K562 (cell line): ENCODE measurements at regions not wholly inside any gene's neighbourhood (a gene's known extent, or its start where the extent isn't known, plus 50 kb on each side); places are given as distances from the start of the nearest gene placed in this dataset.

ENCODE experiments used
- ATAC-seq: fragments of 200-7000 bp; cut with Tn5 transposase; 3 replicates; pipeline ENCODE4 v1.9.1; 2020; ENCODE audit warnings: moderate library complexity
- BruUV-seq: library from RNA; stranded (reverse); fragments of 400-500 nt; replicated peaks from 2 replicates; lab custom pipeline; 2021; lab: Mats Ljungman, UMichigan
- CTCF ChIA-PET: fragments of 300-600 bp; formaldehyde crosslinking; extraction: SDS; loops from one replicate; lab custom pipeline; 2021; ENCODE audit warnings: low intra/inter-chr PET ratio; lab: Yijun Ruan, JAX
- POLR2A ChIA-PET: fragments of 300-600, 350-650 bp; sonication (Branson Sonifier 250); formaldehyde crosslinking; extraction: SDS; loops from one replicate; lab custom pipeline; 2021; ENCODE audit warnings: antibody characterized with exemption, inconsistent platforms; lab: Yijun Ruan, JAX
- DNase-seq, 4 experiments: peaks; one replicate each; pipeline versions ENCODE4 v3.0.0 to v3.0.0-alpha.2; 2011 to 2018; ENCODE audit warnings: low spot score in 3 of 4, mixed read lengths in 3 of 4; ENCODE audit errors: extremely low read depth in 1 of 4
- FAIRE-seq: peaks from 2 replicates; lab custom pipeline; 2011; peaks lifted over from hg19 to GRCh38; lab: Jason Lieb, UNC
- H2AFZ ChIP-seq: 2 replicates; pipeline ENCODE4 v1.6.0; 2011; ENCODE audit warnings: low read depth, low read length, control low read depth, inconsistent platforms
- H3K27ac ChIP-seq: fragments of 200-600 bp; 3 replicates; pipeline ENCODE4 v1.8.0; 2011; ENCODE audit warnings: low read depth, mild to moderate bottlenecking, control low read depth, inconsistent platforms, low read length, moderate library complexity, mixed read lengths; ENCODE audit errors: extremely low read depth
- H3K27me3 ChIP-seq, 2 experiments: fragments of 300-600 bp in 1 of 2; 2 replicates in 1 of 2; 3 replicates in 1 of 2; pipeline versions ENCODE4 v1.6.0 to v1.8.0; 2011; ENCODE audit warnings: inconsistent platforms in 2 of 2, low read length in 2 of 2, mild to moderate bottlenecking in 1 of 2, mixed read lengths in 1 of 2, moderate library complexity in 1 of 2; ENCODE audit not compliant: control insufficient read depth in 2 of 2, insufficient read depth in 2 of 2
- H3K36me3 ChIP-seq: fragments of 300-600 bp; 3 replicates; pipeline ENCODE4 v1.8.0; 2011; ENCODE audit warnings: mild to moderate bottlenecking, low read length, inconsistent platforms; ENCODE audit not compliant: control insufficient read depth, insufficient read depth
- H3K4me1 ChIP-seq, 2 experiments: fragments of 200-600 bp in 1 of 2; replicated peaks in 1 of 2; 2 replicates in 1 of 2; 3 replicates in 1 of 2; pipeline versions ENCODE4 v1.5.1 to v1.8.0; 2011; ENCODE audit warnings: inconsistent platforms in 2 of 2, low read length in 2 of 2, mild to moderate bottlenecking in 1 of 2, mixed read lengths in 1 of 2, moderate library complexity in 1 of 2; ENCODE audit not compliant: control insufficient read depth in 2 of 2, insufficient read depth in 2 of 2
- H3K4me2 ChIP-seq: 2 replicates; pipeline ENCODE4 v1.6.1; 2011; ENCODE audit warnings: low read length, control low read depth, inconsistent platforms, mixed read lengths; ENCODE audit not compliant: insufficient read depth
- H3K4me3 ChIP-seq: fragments of 200-600 bp; sonication (generic), shearing (Covaris generic); 2 replicates; pipeline ENCODE4 v1.5.1; 2016; ENCODE audit warnings: control low read depth, inconsistent platforms
- H3K79me2 ChIP-seq: fragments of 200-600 bp; 3 replicates; pipeline ENCODE4 v1.8.0; 2011; ENCODE audit warnings: low read length, inconsistent platforms; ENCODE audit not compliant: control insufficient read depth, insufficient read depth
- H3K9ac ChIP-seq, 2 experiments: 2 replicates each; pipeline versions ENCODE4 v1.6.0 to v1.6.1; 2011; ENCODE audit warnings: low read depth in 2 of 2, low read length in 2 of 2, control low read depth in 1 of 2, inconsistent platforms in 1 of 2, mild to moderate bottlenecking in 1 of 2, mixed read lengths in 1 of 2; ENCODE audit not compliant: insufficient read depth in 1 of 2
- H3K9me1 ChIP-seq: one replicate; pipeline ENCODE4 v1.6.0; 2011; ENCODE audit warnings: inconsistent platforms, mild to moderate bottlenecking, low read length, moderate library complexity; ENCODE audit not compliant: control insufficient read depth, insufficient read depth
- H3K9me3 ChIP-seq: replicated peaks from 2 replicates; pipeline ENCODE4 v1.5.1; 2011; ENCODE audit warnings: low read depth, low read length, inconsistent platforms; ENCODE audit not compliant: control insufficient read depth, insufficient read depth
- H4K20me1 ChIP-seq: replicated peaks from 2 replicates; pipeline ENCODE4 v1.6.1; 2011; ENCODE audit warnings: low read length, inconsistent platforms, mixed read lengths; ENCODE audit not compliant: control insufficient read depth, insufficient read depth
- CBX1 ChIP-seq: sonication (generic); IDR thresholded peaks from 2 replicates; pipeline ENCODE4 v1.6.1; 2016; ENCODE audit warnings: antibody characterized with exemption, low read depth, mild to moderate bottlenecking
- DDX20 ChIP-seq: fragments of 450-650 bp; IDR thresholded peaks from 2 replicates; pipeline ENCODE4 v1.6.1; 2016; ENCODE audit warnings: missing genetic modification characterization, low read depth, mild to moderate bottlenecking, missing compliant biosample characterization, moderate library complexity
- NELFE ChIP-seq: IDR thresholded peaks from 2 replicates; pipeline ENCODE4 v1.6.1; 2011; ENCODE audit warnings: mild to moderate bottlenecking; ENCODE audit not compliant: insufficient read depth, insufficient read length
- POLR2AphosphoS5 ChIP-seq: IDR thresholded peaks from 2 replicates; pipeline ENCODE4 v1.6.1; 2011; ENCODE audit warnings: mild to moderate bottlenecking, low read depth, low read length, moderate library complexity; ENCODE audit not compliant: control insufficient read depth, insufficient read depth
- POLR2G ChIP-seq: fragments of 200-400 bp; formaldehyde crosslinking; IDR thresholded peaks from 2 replicates; pipeline ENCODE4 v1.6.1; 2017; ENCODE audit warnings: low read depth, mild to moderate bottlenecking, antibody characterized with exemption, low read length, moderate library complexity
- SRSF7 ChIP-seq: fragments of 200-400 bp; formaldehyde crosslinking; optimal IDR thresholded peaks from 2 replicates; pipeline ENCODE3; 2017; ENCODE audit warnings: mild to moderate bottlenecking, low read depth, low read length
- TBP ChIP-seq: optimal IDR thresholded peaks from 2 replicates; pipeline ENCODE3; 2011; ENCODE audit warnings: low read depth, low read length, improper control_type of control experiment
- WGBS: fragments of 100-300 bp; shearing (Covaris generic); methylation state at CpG from one replicate; pipeline ENCODE4 v1.1.6; 2016; ENCODE audit warnings: low coverage, mixed read lengths; ENCODE audit not compliant: insufficient coverage; ENCODE audit errors: missing lambda C conversion rate; 5-methylcytosine and 5-hydroxymethylcytosine counted together
- in situ Hi-C: fragments of 300-500 bp; cut with MboI; formaldehyde crosslinking; loops from 4 replicates; pipeline ENCODE4 v1.15.0; 2018; ENCODE audit warnings: inconsistent platforms, mixed read lengths
- intact Hi-C: fragments of 100-400 bp; cut with micrococcal nuclease; formaldehyde crosslinking; loops from 2 replicates; pipeline ENCODE4 v1.14.2; 2022
- TF ChIP-seq, protein P1 (sequence below): fragments of 450-650 bp; IDR thresholded peaks from 2 replicates; pipeline ENCODE4 v1.6.1; 2016; ENCODE audit warnings: antibody characterized with exemption
- TF ChIP-seq, protein P2 (sequence below): sonication (generic); formaldehyde crosslinking; IDR thresholded peaks from 2 replicates; pipeline ENCODE4 v1.8.0; 2023; ENCODE audit warnings: mild to moderate bottlenecking, missing genetic modification reagents

DNA sequence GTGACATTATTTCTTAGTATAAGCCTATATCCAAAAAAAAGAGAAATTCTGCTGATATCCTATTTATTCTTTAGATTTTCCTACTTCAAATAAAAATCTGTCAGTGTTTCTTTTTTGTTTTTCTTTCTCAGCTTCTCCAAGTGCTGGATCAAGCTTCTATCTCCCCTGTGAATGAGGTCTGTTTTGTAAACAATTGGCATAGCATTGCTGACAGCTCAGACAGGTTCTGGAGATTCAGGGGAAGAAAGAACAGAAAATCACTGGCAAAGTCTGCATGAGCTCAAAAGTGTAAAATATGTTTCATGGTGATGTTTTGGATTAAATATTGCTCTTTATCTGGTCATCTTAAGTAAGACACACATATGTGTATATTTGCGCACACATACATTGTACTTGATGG lies 492.0 kb upstream of the IGFBP7 start (continued):
- TF ChIP-seq, protein P1, sequence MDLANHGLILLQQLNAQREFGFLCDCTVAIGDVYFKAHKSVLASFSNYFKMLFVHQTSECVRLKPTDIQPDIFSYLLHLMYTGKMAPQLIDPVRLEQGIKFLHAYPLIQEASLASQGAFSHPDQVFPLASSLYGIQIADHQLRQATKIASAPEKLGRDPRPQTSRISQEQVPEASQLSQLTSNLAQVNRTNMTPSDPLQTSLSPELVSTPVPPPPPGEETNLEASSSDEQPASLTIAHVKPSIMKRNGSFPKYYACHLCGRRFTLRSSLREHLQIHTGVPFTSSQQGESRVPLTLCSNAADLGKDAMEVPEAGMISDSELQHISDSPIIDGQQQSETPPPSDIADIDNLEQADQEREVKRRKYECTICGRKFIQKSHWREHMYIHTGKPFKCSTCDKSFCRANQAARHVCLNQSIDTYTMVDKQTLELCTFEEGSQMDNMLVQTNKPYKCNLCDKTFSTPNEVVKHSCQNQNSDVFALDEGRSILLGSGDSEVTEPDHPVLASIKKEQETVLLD = no peak
- TF ChIP-seq DDX20 (tag) (no peak), POLR2G (no peak)
- TF ChIP-seq, all 486 proteins: peak for 0

DNA sequence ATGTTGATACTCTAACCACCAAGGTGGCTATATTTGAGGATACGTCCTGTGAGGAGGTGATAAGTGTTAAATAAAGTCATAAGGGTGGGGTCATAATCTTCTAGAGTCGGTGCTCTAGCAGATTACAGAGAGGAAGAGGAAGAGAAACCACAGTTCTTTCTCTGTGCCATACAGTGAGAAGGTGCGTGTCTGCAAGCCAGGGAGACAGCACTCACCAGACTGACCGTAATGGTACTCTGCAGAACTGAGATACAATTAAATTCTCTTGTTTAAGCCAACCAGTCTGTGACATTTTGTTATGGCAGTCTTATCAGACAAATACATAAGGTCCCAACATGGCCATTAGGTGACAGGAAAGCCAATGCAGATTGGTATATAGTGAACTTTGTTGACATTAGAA lies 480.9 kb upstream of the IGFBP7 start:
- POLR2A ChIA-PET = no interaction called here

More for the DNA sequence above, 480.9 kb upstream of the IGFBP7 start:
- H3K9ac ChIP-seq = no peak overlapping the region
- CTCF ChIA-PET = no interaction called here
- H3K9me3 ChIP-seq = no peaks in the 10 kb centered on the region
- no peak overlapping the region for H3K27ac ChIP-seq
- H3K4me3 ChIP-seq = no peak overlapping the region
- H3K79me2 ChIP-seq = no peaks in the 10 kb centered on the region
- H2AFZ ChIP-seq = no peak overlapping the region
- FAIRE-seq (no peak), ATAC-seq (no peak), DNase-seq (no peak)
- H4K20me1 ChIP-seq = no peaks in the 10 kb centered on the region
- intact Hi-C loops (no loop called here), in situ Hi-C loops (no loop called here)
- 3% methylated on average over 4 of the region's 4 CpGs for WGBS
- no peaks in the 10 kb centered on the region for H3K9me1 ChIP-seq
- H3K4me1 ChIP-seq = no peaks in the 10 kb centered on the region
- H3K4me2 ChIP-seq = no peak overlapping the region
- BruUV-seq = no TSS peak
- H3K36me3 ChIP-seq = no peaks in the 10 kb centered on the region
- TF ChIP-seq CBX1 = no peak
- TF ChIP-seq, protein P2, sequence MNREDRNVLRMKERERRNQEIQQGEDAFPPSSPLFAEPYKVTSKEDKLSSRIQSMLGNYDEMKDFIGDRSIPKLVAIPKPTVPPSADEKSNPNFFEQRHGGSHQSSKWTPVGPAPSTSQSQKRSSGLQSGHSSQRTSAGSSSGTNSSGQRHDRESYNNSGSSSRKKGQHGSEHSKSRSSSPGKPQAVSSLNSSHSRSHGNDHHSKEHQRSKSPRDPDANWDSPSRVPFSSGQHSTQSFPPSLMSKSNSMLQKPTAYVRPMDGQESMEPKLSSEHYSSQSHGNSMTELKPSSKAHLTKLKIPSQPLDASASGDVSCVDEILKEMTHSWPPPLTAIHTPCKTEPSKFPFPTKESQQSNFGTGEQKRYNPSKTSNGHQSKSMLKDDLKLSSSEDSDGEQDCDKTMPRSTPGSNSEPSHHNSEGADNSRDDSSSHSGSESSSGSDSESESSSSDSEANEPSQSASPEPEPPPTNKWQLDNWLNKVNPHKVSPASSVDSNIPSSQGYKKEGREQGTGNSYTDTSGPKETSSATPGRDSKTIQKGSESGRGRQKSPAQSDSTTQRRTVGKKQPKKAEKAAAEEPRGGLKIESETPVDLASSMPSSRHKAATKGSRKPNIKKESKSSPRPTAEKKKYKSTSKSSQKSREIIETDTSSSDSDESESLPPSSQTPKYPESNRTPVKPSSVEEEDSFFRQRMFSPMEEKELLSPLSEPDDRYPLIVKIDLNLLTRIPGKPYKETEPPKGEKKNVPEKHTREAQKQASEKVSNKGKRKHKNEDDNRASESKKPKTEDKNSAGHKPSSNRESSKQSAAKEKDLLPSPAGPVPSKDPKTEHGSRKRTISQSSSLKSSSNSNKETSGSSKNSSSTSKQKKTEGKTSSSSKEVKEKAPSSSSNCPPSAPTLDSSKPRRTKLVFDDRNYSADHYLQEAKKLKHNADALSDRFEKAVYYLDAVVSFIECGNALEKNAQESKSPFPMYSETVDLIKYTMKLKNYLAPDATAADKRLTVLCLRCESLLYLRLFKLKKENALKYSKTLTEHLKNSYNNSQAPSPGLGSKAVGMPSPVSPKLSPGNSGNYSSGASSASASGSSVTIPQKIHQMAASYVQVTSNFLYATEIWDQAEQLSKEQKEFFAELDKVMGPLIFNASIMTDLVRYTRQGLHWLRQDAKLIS (CRISPR knock-in tag) = no peak
- TF ChIP-seq TBP = no peak
- no peak for TF ChIP-seq SRSF7
- no peak for TF ChIP-seq NELFE
- no peak for TF ChIP-seq POLR2AphosphoS5
- TF ChIP-seq, all 486 proteins: peak for 0
- H3K27me3 ChIP-seq = no peaks in the 10 kb centered on the region; a peak in 1 of 5 replicates
